IMR-90 (cell line): ENCODE measurements at regions not wholly inside any gene's neighbourhood (a gene's known extent, or its start where the extent isn't known, plus 50 kb on each side); places are given as distances from the start of the nearest gene placed in this dataset.

Source experiments
- ATAC-seq: fragments of 200-7000 bp; cut with Tn5 transposase; 2 replicates; pipeline ENCODE4 v1.9.1; 2020; ENCODE audit warnings: low read depth, mild to moderate bottlenecking, moderate library complexity
- BruUV-seq: library from RNA; stranded (reverse); fragments of 400-500 nt; replicated peaks from 2 replicates; lab custom pipeline; 2021; lab: Mats Ljungman, UMichigan
- CTCF ChIA-PET: fragments of 300-600 bp; formaldehyde crosslinking; extraction: SDS; loops from one replicate; lab custom pipeline; 2021; ENCODE audit warnings: antibody characterized with exemption; lab: Yijun Ruan, JAX
- POLR2A ChIA-PET: fragments of 300-600 bp; sonication (Branson Sonifier 250); formaldehyde crosslinking; loops from one replicate; lab custom pipeline; 2022; ENCODE audit warnings: antibody characterized with exemption; ENCODE audit not compliant: unreplicated experiment; lab: Charles Lee
- DNase-seq: peaks from one replicate; pipeline ENCODE4 v3.0.0; 2013
- H2AFZ ChIP-seq: replicated peaks from 2 replicates; pipeline ENCODE3; 2013; ENCODE audit warnings: low read length, mild to moderate bottlenecking; ENCODE audit not compliant: poor library complexity
- H2AK5ac ChIP-seq: 2 replicates; pipeline ENCODE4 v1.6.1; 2013; ENCODE audit warnings: low read depth, low read length, inconsistent platforms
- H2AK9ac ChIP-seq: replicated peaks from 2 replicates; pipeline ENCODE3; 2013; ENCODE audit warnings: mild to moderate bottlenecking, low read depth, low read length, moderate library complexity; ENCODE audit not compliant: poor library complexity
- H2BK120ac ChIP-seq: 2 replicates; pipeline ENCODE4 v1.6.1; 2013; ENCODE audit warnings: low read depth, low read length, inconsistent platforms
- H2BK15ac ChIP-seq: 3 replicates; pipeline ENCODE4 v1.6.1; 2013; ENCODE audit warnings: low read depth, low read length, inconsistent platforms
- H2BK20ac ChIP-seq: 2 replicates; pipeline ENCODE4 v1.6.1; 2013; ENCODE audit warnings: low read depth, mild to moderate bottlenecking, inconsistent platforms, low read length, moderate library complexity
- H2BK5ac ChIP-seq: 2 replicates; pipeline ENCODE4 v1.6.1; 2013; ENCODE audit warnings: mild to moderate bottlenecking, low read depth, low read length, inconsistent platforms; ENCODE audit not compliant: poor library complexity, severe bottlenecking
- H3K14ac ChIP-seq: replicated peaks from 2 replicates; pipeline ENCODE4 v1.6.1; 2013; ENCODE audit warnings: low read depth, low read length, inconsistent platforms
- H3K18ac ChIP-seq: 2 replicates; pipeline ENCODE4 v1.6.1; 2013; ENCODE audit warnings: low read depth, low read length, control low read depth
- H3K23ac ChIP-seq: 2 replicates; pipeline ENCODE4 v1.6.1; 2013; ENCODE audit warnings: low read depth, low read length, inconsistent platforms
- H3K27ac ChIP-seq: 2 replicates; pipeline ENCODE4 v1.5.1; 2013; ENCODE audit warnings: mild to moderate bottlenecking, control low read depth, low read length; ENCODE audit not compliant: insufficient read depth
- H3K27me3 ChIP-seq: 2 replicates; pipeline ENCODE4 v1.6.1; 2013; ENCODE audit warnings: low read length; ENCODE audit not compliant: control insufficient read depth, insufficient read depth
- H3K36me3 ChIP-seq: 2 replicates; pipeline ENCODE4 v1.6.1; 2013; ENCODE audit warnings: low read length, mixed read lengths; ENCODE audit not compliant: control insufficient read depth, insufficient read depth
- H3K4ac ChIP-seq: 2 replicates; pipeline ENCODE4 v1.6.1; 2013; ENCODE audit warnings: low read depth, low read length, inconsistent platforms
- H3K4me1 ChIP-seq: 2 replicates; pipeline ENCODE4 v1.6.1; 2013; ENCODE audit warnings: low read length, mixed read lengths; ENCODE audit not compliant: control insufficient read depth, insufficient read depth
- H3K4me2 ChIP-seq: 2 replicates; pipeline ENCODE4 v1.6.1; 2013; ENCODE audit warnings: low read depth, mild to moderate bottlenecking, control low read depth, low read length, moderate library complexity
- H3K4me3 ChIP-seq: 2 replicates; pipeline ENCODE4 v1.5.1; 2013; ENCODE audit warnings: low read depth, mild to moderate bottlenecking, control low read depth, low read length, moderate library complexity; ENCODE audit not compliant: insufficient read depth
- H3K56ac ChIP-seq: 2 replicates; pipeline ENCODE4 v1.6.1; 2013; ENCODE audit warnings: low read length, inconsistent platforms; ENCODE audit not compliant: insufficient read depth; ENCODE audit errors: extremely low read depth
- H3K79me1 ChIP-seq, 2 experiments: 2 replicates each; pipeline ENCODE4 v1.6.1; 2013; ENCODE audit warnings: low read length in 2 of 2, inconsistent platforms in 1 of 2, low read depth in 1 of 2
- H3K9ac ChIP-seq: 2 replicates; pipeline ENCODE4 v1.6.1; 2013; ENCODE audit warnings: low read depth, low read length, control low read depth
- H3K9me1 ChIP-seq: 2 replicates; pipeline ENCODE4 v1.6.1; 2013; ENCODE audit warnings: low read length, inconsistent platforms; ENCODE audit not compliant: insufficient read depth
- H3K9me3 ChIP-seq: 2 replicates; pipeline ENCODE4 v1.6.1; 2013; ENCODE audit warnings: low read length; ENCODE audit not compliant: control insufficient read depth, insufficient read depth
- H4K20me1 ChIP-seq: 2 replicates; pipeline ENCODE4 v1.6.1; 2013; ENCODE audit warnings: low read length, inconsistent platforms; ENCODE audit not compliant: insufficient read depth
- H4K5ac ChIP-seq: 2 replicates; pipeline ENCODE4 v1.6.1; 2013; ENCODE audit warnings: mild to moderate bottlenecking, low read depth, low read length, control low read depth
- H4K8ac ChIP-seq, 2 experiments: 2 replicates each; pipeline ENCODE4 v1.6.1; 2013; ENCODE audit warnings: low read depth in 2 of 2, low read length in 2 of 2, control low read depth in 1 of 2, inconsistent platforms in 1 of 2
- H4K91ac ChIP-seq: 2 replicates; pipeline ENCODE4 v1.6.1; 2013; ENCODE audit warnings: low read depth, low read length, inconsistent platforms; ENCODE audit not compliant: insufficient read depth
- BHLHE40 ChIP-seq: fragments of 150-350 bp; IDR thresholded peaks from 2 replicates; pipeline ENCODE4 v1.6.1; 2016; ENCODE audit warnings: mild to moderate bottlenecking, low read depth, low read length
- MXI1 ChIP-seq: IDR thresholded peaks from 2 replicates; pipeline ENCODE4 v1.6.1; 2012; ENCODE audit warnings: low read depth, mild to moderate bottlenecking, low read length, moderate library complexity, borderline replicate concordance
- NFE2L2 ChIP-seq: fragments of 150-350 bp; IDR thresholded peaks from 2 replicates; pipeline ENCODE4 v1.6.1; 2016; ENCODE audit warnings: low read depth, mild to moderate bottlenecking, low read length
- POLR2A ChIP-seq: IDR thresholded peaks from 2 replicates; pipeline ENCODE4 v1.6.1; 2012; ENCODE audit warnings: mild to moderate bottlenecking, low read depth, low read length
- RAD21 ChIP-seq: IDR thresholded peaks from 2 replicates; pipeline ENCODE4 v1.6.1; 2012; ENCODE audit warnings: low read length, improper control_type of control experiment
- RCOR1 ChIP-seq: IDR thresholded peaks from 2 replicates; pipeline ENCODE4 v1.6.1; 2012; ENCODE audit warnings: mild to moderate bottlenecking, low read length, improper control_type of control experiment; ENCODE audit not compliant: insufficient replicate concordance
- WGBS, 2 experiments: methylation state at CpG; one replicate each; pipeline versions ENCODE4 v1.1.5 to v1.1.7; 2013; ENCODE audit warnings: missing lambda C conversion rate in 2 of 2; ENCODE audit not compliant: insufficient read length in 1 of 2; ENCODE audit errors: extremely low coverage in 2 of 2; 5-methylcytosine and 5-hydroxymethylcytosine counted together
- dilution Hi-C: fragments of 300-500 bp; cut with HindIII; formaldehyde crosslinking; loops from one replicate; pipeline ENCODE4 v1.14.3; 2018; ENCODE audit warnings: low sequenced_read_pairs; ENCODE audit not compliant: unreplicated experiment
- in situ Hi-C: fragments of 300-500 bp; cut with MboI; formaldehyde crosslinking; loops from 3 replicates; pipeline ENCODE4 v1.14.3; 2019; ENCODE audit warnings: low sequenced_read_pairs, inconsistent platforms, mixed read lengths
- intact Hi-C: fragments of 100-400 bp; cut with micrococcal nuclease; formaldehyde crosslinking; loops from 2 replicates; pipeline ENCODE4 v1.10.0; 2022

DNA sequence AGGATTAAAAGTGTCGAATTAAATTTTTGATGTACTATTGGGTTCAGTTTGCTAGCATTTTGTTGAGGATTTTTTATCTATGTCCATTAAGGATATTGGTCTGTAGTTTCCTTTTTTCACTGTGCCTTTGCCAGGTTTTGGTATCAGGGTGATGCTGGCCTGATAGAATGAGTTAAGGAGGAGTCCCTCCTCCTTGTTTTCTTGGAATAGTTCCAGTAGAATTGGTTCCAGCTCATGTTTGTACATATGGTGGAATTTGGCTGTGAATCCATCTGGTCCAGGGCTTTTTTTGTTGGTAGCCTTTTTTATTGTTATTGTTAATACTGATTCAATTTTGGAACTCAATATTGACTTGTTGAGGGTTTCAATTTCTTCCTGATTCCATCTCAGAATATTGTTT lies 141.8 kb downstream of the SIM1 start:
- Histone ChIP-seq H3K79me1 (no peaks in the 10 kb centered on the region), H2BK20ac (no peak overlapping the region), H3K27me3 (no peaks in the 10 kb centered on the region), H3K4me3 (no peak overlapping the region), H4K91ac (no peak overlapping the region), H3K4ac (no peak overlapping the region), H2BK5ac (no peak overlapping the region), H4K20me1 (no peaks in the 10 kb centered on the region), H3K18ac (no peak overlapping the region), H2AFZ (no peak overlapping the region), H2AK5ac (no peak overlapping the region), H2BK120ac (no peak overlapping the region), H3K56ac (no peak overlapping the region), H2BK15ac (no peak overlapping the region), H2AK9ac (no peak overlapping the region), H3K23ac (no peak overlapping the region), H3K14ac (no peak overlapping the region), H3K9me3 (no peaks in the 10 kb centered on the region; the same call in 1 of the 2 replicates), H3K9ac (no peak overlapping the region), H3K4me1 (no peaks in the 10 kb centered on the region), H3K36me3 (no peaks in the 10 kb centered on the region), H4K5ac (no peak overlapping the region), H3K9me1 (no peaks in the 10 kb centered on the region), H3K27ac (no peak overlapping the region), H3K4me2 (no peak overlapping the region), H4K8ac (no peak overlapping the region)
- no peak for DNase-seq
- CTCF ChIA-PET: interaction anchor here (0.6 kb wide), 1 partner anchor 90 kb away, joined by 3 read pairs; no protein-coding TSS in a partner anchor
- TF ChIP-seq NFE2L2 (no peak), RCOR1 (no peak), POLR2A (no peak), RAD21 (no peak), MXI1 (no peak), BHLHE40 (no peak)
- no TSS peak for BruUV-seq
- in situ Hi-C loops (no loop called here), intact Hi-C loops (no loop called here), dilution Hi-C loops (no loop called here)
- WGBS, 2 experiments: no CpG with 5 or more reads among the region's 1 CpG
- ATAC-seq: no peak
- POLR2A ChIA-PET: no interaction called here
